ENCODE measurements at regions not wholly inside any gene's neighbourhood (a gene's known extent, or its start where the extent isn't known, plus 50 kb on each side); places are given as distances from the start of the nearest gene placed in this dataset.

- DNase-seq (ENCODE audit: low read depth in 2 of 2) = no peak
Observed at GRCh38 chr2:239500574-239501550, 100.0 kb upstream of the HDAC4 start.

GRCh38 chr2:239499726-239500573, 99.1 kb upstream of the HDAC4 start:
- no peak for DNase-seq (ENCODE audit: low read depth in 2 of 2)

DNA sequence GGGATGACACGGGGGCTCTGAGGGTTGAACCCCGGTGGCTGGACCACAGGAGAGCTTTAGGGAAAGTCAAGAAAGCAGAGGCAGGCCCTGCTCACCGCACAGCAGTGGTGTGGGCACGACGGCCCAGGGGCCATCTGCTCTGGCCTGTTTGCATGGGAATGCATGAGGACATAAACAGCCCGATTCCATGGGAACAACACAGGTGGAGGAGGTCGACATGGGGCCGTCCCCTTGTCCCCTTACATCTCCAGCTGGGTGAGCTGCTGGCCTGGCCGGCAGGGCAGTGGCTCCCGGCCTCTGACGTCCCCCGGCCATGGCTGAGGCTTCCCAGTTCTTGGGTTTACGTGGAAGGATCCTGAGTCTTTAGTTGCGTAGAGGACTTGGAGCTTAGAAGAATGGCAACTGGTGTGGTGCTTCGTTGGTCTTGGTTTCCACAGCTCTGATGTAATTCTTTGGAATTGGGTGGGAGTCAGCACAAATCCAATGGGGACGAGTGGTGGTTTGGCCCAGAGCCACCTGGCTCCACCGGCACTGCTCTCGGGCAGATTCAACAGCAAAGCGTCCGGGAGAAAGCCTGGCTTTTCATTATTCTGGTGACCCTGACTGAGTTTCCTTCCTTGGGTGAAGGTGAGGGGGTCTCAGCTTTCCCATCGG, 98.3 kb upstream of the HDAC4 start:
- DNase-seq (ENCODE audit: low read depth in 2 of 2) = no peak

GRCh38 chr2:239498576-239498975, 97.8 kb upstream of the HDAC4 start:
- no peak for DNase-seq (ENCODE audit: low read depth in 2 of 2)

- DNase-seq (ENCODE audit: low read depth in 2 of 2) = no peak
Observed at GRCh38 chr2:239496700-239497099, 95.9 kb upstream of the HDAC4 start.

GRCh38 chr2:239495791-239496233, 95.0 kb upstream of the HDAC4 start:
- DNase-seq (ENCODE audit: low read depth in 2 of 2) = no peak

DNA sequence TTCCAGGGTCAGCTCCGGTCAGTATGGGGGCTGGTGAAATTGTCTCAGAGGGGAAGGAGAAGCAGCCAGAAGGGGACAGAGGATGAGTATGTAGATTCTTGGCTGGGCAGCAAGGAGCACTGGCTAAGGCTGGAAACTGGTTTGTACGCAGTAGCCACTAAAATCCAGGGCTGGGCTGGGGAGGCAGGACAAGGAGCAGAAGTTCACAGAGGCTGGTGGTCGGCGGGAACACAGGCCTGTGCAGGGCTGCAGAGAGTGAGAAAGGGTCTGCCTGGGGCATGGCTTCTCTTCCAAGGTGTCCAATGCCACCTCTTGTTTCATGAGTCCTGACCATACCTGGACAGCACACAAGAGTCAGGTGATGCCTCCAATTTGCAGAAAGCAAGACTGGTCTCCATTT, 94.4 kb upstream of the HDAC4 start:
- no peak for DNase-seq (ENCODE audit: low read depth in 2 of 2)

GRCh38 chr2:239494578-239494977, 93.8 kb upstream of the HDAC4 start:
- no peak for DNase-seq (ENCODE audit: low read depth in 2 of 2)

DNA sequence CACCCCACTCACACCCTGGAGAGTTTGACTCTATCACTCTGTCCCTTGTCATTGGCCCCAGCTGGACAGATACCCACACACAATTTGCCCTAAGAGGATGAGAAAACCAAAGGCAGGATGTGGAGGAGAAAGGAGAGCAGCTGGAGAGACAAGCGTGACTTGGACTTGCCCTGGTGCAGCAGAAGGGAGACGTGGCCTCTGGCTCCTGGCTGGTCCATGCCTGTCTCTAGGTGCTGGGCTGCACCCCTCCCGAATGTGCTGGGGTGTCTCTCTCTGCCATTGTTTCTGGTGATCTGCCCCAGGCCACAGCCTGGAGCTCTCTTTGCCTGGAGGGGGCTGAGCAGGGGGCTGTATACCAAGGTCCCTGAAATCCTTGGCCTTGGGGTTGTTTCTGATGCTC, 88.7 kb upstream of the HDAC4 start:
- no peak for DNase-seq (ENCODE audit: low read depth in 2 of 2)

GRCh38 chr2:239488125-239488524, 87.3 kb upstream of the HDAC4 start:
- DNase-seq (ENCODE audit: low read depth in 2 of 2) = no peak

DNA sequence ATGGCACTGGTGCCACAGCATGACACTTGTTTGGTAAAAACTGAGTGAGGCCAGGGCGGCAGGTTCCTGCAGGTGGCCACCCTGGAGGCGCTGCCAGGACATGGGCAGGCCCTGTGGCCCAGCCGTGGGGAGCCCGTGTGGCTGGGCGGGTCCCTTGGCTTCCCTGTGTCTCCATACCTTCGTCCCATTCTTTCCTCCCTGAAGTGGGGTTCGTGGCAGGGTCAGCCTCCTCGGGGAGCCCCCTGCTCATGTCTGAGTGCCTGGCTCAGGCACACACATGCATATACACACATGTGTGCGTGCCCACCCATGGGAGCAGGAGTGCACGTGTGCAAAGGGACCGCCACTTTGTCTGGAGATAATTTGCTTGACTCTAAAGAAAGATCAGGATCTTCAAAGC, 86.5 kb upstream of the HDAC4 start:
- DNase-seq (ENCODE audit: low read depth in 2 of 2) = no peak

DNA sequence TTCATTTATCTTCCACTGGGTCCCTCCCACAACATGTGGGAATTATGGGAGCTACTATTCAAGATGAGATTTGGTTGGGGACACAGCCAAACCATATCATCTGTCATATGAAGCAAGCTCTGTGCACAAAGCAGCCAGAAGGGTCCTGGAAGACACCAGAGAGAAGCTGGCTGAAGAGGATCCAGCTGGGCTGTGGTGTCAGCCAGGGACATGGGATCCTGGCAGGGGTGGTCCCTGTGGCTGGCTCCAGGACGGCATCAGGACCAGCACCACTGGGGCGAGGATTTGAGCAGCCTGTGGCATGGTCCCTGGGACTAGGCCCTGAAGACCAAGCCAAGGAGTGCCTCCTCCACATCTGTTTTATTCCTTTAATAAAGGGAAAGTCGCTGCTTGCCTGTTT, 84.8 kb upstream of the HDAC4 start:
- no peak for DNase-seq (ENCODE audit: low read depth in 2 of 2)

GRCh38 chr2:239484571-239485355, 83.9 kb upstream of the HDAC4 start:
- DNase-seq (ENCODE audit: low read depth in 2 of 2) = no peak

GRCh38 chr2:239482778-239483712, 82.2 kb upstream of the HDAC4 start:
- DNase-seq (ENCODE audit: low read depth in 2 of 2) = no peak

GRCh38 chr2:239479471-239479870, 78.7 kb upstream of the HDAC4 start:
- no peak for DNase-seq (ENCODE audit: low read depth in 2 of 2)

DNA sequence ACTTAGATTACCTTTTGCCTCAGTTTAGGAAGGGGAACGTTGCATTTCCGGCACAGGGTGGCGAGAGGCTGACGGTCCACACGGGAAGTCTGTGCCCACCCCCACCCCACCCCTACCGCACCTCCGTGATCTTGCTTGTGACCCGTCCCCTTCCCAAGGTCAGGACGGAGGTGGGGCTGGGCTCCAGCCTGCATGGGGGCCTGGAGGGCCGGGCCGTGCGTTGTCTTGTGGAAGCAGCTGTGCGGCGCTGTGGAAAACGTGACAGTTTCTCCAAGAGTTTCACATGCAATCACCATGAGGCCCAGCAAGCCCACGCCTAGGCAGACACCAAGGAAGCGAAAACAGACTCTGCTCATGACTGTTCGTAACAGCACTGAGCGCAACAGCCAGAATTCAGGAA, 76.8 kb upstream of the HDAC4 start:
- DNase-seq (ENCODE audit: low read depth in 2 of 2) = no peak

DNA sequence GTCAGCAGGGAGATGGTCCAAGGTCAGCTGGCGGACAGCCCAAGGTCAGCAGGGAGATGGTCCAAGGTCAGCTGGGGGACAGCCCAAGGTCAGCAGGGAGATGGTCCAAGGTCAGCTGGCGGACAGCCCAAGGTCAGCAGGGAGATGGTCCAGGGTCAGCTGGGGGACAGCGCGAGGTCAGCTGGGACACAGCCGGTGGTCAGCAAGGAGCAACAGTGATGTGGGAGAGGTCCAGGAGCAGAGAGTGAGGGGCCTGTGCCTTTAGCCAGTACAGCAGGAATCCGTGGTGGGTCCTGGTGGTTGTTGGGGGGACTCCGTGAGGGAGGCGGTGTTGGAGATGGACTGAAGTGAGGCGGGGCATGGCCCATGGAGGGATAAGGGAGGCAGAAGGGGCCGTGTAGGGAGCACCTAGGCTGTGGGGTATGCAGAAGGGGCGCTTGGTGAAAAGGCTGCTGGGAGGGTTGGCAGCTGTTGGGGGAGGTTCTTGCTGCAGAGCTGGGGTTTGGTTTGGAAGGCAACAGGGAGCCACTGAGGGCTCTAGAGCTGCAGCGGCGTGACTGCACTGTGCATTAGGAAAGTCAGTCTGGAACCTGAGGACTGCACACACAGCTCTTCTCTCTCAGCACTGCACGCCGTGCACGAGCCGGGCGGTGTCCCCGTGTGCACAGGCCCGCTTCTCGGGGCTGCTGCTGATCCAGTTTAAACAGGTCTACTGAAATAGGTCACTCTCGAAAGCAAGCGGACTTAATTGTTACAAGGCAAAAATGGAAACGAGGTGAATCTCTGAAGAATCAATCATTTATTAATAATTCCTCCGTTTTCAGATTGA, 76.2 kb upstream of the HDAC4 start:
- no peak for DNase-seq (ENCODE audit: low read depth in 2 of 2)

GRCh38 chr2:239476029-239476756, 75.4 kb upstream of the HDAC4 start:
- DNase-seq (ENCODE audit: low read depth in 2 of 2) = no peak
